NCI-H446 treated with DMSO at 0.1 percent for 48 hours (cell line): ENCODE measurements at regions not wholly inside any gene's neighbourhood (a gene's known extent, or its start where the extent isn't known, plus 50 kb on each side); places are given as distances from the start of the nearest gene placed in this dataset.

Source experiments
- DNase-seq: peaks from one replicate; lab custom pipeline; 2025; lab: John Stamatoyannopoulos, UW

DNA sequence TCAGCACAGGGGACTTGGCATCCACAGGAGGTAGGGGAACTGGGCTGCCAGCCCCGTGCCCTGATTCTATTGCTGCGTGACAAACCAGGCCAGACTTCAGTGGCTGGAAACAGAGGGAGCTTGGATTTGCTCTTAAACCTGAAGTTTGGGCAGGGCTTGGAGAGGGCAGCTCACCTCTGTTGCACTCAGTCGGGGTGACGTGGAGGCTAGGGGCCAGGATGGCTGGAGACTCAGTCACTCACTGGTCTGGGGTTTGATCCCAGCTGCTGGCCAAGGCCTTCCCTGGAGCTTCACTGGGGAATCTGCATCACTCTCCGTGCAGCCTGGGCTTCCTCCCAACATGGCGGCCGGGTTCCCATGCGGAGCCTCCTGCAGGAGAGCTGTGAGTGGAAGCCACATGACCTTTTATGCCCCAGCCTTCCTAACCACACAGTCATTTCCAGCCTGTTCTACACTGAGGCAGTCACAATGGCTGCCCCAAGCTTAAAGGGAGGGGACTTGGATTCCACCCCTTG, 175.2 kb upstream of the HDAC4 start:
- no peak for DNase-seq

DNA sequence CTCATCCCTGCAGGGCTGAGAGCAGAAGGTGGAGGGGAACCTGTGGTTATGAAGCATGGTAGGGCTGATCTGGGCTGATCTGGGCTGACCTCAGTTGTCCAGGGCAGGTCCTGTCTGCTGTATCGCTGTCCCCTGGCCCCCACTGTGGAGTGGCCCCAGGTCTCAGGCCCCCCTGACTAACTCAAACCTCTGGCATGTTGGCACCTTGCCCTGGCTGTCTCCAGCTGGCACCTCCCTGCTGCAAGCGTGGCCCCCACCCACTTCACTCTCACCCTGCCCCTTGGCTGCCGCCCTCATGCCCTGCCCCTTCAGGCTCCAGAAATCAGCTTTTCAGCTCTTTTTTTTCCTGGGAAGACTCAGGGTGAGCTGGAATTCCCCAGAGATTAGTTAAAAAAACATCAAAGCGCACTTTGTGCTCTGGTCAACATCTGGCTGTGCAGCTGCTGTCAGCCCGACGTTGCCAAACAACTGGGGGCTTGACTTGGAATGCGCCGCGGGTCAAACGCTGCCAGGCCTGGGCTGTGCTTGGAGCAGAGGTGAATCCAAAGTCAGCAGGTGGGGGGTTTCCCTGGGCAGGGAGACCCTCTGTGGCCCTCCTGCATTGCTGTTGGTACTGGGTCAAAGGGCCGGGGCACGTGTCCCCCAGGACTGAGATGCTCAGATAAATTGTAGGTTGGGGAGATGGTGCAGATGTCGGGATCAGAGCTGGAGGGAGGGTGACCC, 173.8 kb upstream of the HDAC4 start:
- DNase-seq = no peak

DNA sequence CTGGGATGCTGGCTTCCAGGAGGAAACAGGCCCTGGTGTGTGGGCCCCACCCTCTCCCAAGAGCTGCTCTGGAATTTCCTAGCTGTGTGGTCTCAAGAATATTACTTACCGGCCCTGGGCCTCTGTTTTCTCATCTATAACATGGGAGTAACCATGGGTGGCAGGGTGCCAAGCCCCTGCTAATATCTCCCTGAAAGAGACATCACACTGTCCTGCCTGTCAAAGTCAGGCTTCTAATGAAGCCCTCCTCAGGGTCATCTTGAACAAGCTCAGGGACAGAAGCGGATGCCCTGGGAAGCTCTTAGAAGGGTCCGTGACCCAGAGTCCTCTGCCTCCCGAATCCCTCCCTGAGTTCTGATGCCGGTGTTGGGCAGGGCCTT, 173.2 kb upstream of the HDAC4 start:
- no peak for DNase-seq

DNA sequence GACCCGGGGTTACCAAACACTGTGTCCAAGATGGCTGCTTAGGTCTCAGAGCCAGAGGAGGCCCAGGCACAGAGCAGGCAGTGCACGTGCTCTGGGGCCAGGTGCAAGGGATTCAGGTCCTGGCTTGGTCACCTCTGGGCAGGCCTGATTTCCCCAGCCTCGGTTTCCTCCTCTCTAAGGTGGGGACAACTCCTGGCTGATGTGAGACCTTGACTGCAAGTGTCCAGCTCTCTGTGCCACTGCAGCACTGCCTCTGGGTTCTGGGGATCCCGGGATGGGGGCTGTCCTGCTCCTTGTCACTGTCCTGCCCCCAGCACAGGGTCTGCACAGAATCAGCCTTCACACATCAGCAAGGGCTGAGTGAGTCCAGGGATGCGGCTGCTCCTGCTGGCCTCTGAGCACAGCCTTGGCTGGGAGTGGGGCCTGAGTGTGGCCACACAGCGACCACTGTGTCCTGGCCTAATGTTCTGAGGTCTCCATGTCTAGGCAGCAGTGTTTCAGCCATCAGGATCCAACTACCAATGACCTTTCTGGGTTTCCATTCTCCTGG, 170.2 kb upstream of the HDAC4 start:
- no peak for DNase-seq

DNA sequence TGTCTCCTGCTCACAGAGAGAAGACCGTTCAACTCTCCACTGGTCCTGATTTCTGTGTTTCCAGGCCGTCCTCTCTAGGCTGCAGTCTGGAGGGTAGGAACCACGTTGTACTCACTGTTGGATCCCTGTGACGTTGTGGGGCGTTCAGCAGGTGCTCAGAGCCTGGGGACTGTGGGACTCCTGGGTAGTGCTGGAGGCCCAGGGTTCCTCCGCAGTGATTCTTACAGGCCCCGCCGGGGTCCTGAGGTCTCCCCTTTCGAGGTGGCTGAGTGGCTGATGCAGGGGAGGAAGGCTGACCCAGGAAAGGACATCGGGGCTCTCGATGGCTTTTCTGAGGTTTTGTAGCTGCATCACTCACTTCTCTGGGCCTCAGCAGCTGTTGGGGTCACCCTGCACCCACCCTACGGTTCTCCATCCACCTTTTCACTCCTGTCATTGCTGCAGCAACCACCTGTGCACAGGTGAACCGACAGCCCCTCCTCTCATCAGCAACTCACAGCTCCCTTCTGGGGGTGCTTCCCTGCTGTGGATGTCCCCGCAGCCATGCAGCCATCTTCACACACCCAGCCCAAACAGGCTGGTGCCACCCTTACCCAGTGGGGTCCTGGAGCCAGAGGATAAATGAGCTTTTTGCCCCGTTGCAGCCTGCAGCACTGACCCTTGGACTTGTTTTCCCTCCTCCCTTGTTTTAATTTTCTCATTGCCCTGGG, 169.6 kb upstream of the HDAC4 start:
- DNase-seq = no peak

DNA sequence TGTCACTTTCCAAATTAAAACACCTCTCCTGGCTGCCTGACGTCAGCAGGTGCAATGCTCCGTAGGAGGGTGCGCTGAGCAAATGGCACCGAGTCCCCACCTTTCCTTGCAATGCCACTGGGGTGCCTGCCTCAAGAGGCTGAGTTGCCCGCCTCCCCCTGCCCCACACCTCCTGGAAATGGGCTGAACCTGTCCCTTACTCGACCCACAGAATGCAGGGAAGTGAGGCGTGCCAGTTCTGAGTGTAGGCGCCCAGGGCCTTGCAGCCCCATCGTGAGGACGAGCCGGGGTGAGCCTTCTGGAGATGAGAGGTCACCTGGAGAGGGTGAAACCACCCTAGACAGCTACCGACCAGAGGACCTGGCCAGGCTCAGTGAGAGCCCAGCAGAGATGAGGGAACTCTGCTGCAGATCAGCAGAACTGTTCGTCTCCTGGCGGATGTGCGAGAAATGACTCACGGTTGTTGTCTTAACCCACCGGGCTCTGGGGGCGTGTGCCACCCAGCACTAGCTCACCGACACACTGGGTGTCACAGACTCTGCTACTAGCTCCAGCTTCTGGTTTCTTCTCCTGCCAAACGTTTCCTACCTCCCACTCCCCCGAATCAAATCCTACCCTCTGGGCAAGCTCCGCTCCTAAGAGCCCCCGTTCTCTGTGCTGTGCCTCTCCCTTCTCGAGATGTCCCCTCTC, 168.7 kb upstream of the HDAC4 start:
- no peak for DNase-seq

DNA sequence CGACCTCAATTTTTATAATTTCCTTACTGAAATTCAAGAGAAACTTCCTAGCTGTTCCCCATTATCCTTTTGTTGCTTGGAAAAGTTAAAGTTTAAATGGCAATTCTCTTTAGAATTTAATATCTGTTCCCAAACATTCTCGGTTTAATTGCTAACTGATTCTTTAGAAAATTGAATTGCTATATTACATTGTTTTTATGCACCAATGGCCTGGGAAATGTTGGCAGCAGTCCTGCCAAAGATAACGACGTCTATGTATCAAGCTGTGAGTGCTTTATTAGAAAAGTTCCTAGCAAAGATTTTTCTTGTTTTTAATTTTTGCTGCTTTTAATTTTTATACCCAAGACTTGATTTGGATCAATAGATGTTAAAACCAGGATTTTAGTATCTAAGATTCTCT, 167.8 kb upstream of the HDAC4 start:
- DNase-seq = no peak

DNA sequence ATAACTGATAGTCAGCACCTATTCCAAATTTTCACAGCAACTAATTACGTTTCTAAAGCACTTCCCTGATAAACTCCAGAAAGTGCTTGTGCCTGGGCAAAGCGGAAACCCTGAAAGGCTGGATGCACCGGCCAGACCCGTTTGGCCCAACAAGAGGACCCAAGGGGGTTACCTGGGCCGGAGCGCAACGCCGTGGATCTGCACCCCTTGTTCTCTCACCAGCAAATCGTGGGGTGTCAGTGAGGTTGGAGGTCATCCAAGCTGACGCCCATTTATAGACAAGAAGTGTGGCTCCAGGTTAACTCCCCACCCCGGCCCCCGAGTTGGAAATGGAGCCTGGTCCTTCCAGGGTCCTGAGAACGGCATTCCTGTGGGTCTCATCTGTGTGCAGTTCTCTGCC, 167.0 kb upstream of the HDAC4 start:
- DNase-seq = no peak

DNA sequence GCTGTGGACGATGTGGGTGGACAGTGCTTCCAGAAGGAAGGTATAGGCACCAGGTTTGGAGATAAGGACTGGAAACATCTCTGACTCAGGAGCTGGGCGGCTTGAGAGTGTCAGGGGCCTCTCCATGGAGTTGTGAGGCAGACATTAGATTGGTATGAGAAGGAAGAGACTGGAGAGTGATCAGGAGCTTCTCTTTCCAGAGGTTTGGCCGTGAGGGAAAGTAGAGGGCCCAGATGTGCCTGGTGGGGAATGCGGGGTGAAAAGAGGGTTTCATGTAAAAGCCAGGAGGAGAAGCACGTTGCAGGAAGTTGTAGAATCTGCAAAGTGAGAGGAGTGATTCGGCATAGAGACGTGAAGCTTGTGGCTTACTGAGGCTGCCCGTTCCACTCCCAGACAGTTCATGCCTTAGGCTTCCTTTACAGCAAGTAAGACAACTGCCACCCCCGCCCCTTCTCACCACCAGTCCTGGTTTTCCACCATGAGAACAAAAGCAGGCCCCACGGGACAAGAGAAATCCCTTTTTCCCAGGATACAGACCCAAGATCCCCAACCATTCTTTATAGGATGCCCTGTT, 166.3 kb upstream of the HDAC4 start:
- DNase-seq = no peak

DNA sequence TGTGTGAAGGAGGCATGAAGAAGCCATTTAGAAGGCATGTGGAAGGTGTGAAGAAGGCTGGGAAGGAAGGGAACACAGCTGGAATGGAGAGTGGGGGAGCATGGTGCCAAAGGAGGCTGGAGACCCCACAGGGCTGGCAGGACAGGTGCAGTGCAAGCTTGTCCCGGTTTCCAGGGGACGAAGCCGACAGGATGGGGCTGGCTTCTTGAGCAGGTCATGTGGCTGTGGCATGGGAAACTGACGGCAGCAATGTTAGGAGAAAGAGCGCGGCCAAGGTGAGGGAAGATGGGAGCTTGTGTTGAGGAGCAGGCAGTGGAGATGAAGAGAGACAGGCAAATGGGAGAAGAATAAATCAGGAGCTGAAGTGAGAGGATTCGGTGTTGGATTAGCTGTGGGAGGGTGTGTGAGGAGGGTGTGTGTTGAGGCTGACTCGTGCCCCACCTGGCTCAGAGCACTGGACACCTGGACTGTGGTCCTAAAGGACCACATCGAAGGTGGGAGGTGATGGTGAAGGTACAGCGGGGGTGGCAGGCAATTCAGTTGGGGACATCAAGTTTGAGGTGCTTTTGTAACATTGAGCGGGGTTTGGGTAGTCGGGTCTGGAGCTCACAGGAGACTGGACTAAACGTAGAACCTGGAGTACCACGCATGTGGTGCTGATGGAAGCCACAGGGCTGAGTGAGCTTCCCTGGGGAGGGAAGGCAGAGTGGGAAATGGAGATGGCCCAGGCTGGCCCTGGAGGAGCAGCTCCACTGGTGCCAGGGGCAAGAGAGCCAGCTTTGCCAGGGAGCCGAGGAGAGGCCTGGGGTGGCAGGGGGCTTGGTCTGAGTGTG, 165.6 kb upstream of the HDAC4 start:
- no peak for DNase-seq

DNA sequence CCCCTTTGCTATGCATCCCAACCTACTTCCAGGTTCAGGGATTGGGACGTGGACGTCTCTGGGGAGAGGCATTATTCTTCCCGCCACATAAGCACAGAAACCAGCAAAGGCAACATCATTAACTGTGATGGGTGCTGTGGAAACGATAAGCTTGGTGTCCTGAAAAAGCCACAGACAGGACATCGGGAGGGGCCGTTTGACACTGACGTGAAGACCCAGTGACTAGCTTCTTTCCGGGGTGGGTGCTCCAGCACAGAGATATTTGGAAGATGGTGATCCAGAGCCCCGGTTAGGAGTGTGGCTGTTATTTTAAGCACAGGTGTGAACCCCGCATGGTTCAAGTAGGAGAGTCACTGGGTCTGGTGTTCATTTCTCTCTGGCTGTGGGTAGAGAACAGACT, 163.8 kb upstream of the HDAC4 start:
- DNase-seq = no peak

DNA sequence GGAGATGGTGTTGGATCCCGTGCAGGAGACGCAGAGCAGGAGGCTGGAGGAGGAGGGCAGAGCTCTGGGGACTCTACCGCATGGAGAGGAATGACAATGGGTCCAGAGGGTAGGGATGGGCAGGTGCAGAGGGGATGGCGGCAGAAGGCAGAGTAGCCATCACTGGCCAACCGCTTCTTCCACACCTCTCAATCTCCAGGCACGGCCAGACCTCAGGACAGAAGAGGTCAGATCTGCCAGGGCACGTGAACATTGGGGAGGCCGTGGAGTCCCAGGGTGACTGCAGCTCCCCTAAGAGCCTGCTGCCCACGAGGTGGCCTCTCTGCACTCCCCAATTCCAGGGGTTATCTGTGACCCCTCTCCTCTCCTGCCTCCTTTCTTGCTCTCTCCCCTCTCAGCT, 162.7 kb upstream of the HDAC4 start:
- DNase-seq = no peak

DNA sequence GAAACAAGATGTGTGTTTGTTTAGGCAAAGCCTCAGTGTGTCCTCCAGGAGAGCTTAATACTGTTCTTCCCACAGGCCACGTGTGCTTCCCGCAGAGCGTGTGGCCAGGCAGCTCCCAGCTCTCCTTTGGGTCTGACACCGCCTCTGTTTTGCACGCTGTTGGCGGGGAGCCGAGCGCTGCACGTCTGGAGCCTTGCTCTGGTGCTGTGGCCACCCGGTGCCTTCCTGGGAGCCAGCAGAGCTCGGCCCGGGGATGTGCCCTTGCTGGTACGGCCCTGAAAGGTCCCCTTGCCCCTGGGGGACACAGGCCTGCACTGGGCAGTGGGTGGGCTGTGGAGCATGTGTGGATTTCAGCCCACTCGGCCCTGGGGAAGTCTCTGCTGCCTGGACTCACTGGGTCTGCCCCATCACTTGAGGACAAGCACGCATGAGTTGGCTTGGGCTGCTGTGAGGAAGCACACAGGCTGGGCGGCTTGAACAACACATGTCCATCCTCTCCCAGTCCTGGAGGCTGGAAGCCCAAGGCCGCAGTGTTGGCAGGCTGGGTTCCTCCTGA, 160.7 kb upstream of the HDAC4 start:
- no peak for DNase-seq

DNA sequence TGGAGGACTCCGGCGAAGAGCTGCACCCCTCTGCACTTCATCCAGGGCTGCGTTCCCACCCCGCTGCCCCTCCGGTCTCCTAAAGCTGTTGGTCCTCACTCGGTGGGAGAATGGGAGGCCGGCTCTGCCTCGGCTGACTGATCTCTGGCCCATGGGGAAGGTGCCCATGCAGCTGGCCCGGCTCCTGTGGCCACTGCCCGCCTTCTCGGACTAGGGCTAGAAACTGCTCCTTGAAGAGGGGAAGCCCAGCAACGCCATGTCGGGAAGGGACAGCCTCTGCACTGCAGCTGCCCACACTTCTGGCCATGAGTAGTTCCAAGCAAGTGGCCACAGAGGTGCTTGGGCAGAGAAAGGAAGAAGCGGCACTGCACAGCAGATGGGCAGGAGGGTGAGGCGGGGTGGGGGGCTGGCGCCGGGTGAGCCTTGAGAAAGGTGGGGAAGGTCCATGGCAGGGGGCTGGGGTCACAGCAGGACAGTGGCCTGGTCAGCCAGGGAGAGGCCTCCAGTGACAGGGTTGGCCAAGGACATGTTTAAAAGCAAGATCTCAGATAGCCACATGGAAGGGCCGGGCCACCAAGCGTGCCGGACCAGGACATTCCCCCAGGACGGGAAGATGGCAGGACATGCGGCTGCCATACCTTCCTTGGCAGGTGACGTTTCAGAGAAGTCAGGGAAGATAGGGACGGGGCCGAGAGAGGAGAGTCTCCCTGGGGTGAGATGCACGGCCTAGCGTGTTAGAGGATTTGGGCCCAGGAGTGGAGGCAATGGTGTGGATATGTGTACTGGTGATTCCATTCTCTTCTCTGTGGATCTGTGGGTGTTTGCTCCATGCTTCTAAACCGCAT, 158.8 kb upstream of the HDAC4 start:
- no peak for DNase-seq

DNA sequence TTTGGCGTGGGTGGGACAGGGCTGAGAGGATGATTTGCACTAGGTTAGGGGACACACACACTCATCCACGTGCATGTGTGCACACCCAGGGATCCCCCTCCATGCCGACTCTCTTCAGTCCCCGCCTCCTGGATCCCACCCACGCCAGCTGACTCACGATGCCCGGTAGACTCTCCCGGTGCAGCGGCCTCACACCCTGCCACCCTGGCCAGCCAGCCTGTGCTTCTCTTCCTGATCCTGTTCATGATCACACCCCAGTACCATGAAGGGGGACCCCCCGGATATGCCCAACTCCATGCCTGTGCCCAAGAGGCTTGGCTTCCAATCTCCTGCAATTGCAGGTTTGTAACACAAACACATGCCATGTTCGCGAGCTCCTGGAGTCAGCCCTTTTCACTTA, 157.8 kb upstream of the HDAC4 start:
- DNase-seq = no peak

DNA sequence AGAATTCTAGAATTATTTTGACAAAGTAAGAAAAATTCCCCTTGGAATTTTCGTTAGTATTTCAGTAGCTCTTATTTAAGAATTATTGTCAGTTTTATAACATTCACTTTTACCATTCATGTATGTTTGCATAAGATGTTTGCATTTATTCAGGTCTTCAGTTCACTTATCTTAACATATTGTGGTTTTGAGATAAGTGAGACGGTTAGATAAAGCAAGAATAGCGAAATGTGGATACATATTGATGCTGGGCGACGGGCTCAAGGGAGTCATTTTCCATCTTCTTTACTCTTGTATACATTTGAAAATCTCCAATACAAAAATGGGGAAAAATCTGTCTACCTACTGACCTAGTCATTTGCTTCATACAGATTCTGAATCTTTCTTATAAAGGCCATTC, 156.7 kb upstream of the HDAC4 start:
- DNase-seq = no peak

DNA sequence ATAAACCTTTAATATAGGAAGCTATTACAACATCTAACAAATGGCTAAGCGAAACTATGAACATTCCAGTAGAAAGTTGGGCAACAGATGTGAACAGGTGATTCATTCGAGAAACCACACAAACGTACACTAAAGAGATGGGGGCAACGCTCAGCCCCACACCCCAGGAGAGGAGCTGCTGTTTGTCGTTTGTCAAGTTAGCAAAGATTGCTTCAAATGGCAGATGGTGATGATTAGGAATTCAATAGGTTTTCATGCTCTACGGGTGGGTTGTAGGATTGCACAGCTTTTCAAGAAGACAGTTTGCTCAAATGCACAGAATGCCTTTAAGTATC, 154.7 kb upstream of the HDAC4 start:
- no peak for DNase-seq

DNA sequence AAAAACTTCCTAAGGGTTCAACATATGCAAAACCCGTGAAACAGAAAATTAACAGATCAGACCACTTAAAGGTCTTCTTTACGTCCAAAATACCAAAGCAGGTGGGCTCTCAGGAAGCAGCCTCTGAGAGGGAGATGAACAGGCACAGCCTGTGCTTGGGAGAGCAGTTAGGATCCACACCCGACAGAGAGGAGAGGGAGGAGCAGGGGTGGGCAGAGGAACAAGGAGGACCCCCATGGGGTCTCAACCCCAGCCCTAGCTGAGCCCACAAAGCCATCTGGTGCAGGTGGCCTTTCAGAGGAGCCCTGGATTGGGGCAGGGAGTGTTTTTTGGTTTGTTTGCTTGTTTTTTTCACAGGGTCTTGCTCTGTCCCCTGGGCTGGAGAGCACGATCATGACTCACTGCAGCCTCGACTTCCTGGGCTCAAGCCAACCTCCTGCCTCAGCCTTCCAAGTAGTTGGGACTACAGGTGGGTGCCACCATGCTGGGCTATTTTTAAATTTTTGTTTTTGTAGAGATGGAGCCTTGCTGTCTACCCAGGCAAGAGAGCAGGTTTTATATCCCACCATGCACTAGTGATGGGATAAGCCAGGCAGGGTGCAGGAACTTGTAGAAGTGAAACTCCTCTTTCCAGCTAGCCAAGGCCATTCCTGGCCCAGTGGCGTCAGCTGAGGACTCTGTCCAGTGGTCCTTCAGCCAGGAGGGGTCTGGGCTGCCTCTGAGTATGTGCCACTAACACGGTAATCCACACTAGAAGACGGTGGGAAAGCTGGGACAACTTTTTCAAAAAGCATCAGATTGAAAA, 154.1 kb upstream of the HDAC4 start:
- DNase-seq = no peak

DNA sequence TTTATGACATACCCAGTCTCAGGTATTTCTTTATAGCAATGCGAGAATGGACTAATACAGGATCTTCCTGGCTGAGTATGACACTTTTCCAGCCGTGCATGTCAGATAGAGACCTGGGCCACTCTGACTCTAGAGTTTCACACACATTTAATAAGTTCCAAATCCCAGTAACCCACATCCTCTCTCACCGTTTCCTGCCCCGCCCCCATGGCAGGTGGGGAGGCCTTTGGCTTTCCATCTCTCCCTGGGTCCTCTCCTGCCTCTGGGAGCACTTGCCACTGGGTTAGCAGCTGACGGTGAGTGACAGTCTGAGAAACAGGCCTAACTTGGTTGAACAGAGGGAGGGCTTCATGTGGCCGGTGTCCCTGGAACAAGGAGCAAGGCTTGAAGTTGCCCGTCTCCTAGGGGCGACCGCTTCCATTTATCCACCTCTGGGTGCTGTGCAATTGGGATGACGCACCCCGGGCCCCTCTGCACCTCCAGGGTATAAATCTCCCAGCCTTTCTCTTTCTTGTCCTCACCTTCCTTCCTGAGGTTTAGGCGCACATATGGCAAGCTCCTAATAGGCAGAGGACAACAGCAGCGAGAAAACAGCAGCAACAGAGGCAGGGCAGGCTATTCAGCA, 152.7 kb upstream of the HDAC4 start:
- DNase-seq = no peak
